Stimulated activated naive CD8-positive, alpha-beta T cell treated with anti-CD3 and anti-CD28 coated beads, Interleukin-15, Interleukin-2, amounts not matched to agents 100 U/mL and 50 U/mL, for 24 hours (primary cell): ENCODE measurements at regions not wholly inside any gene's neighbourhood (a gene's known extent, or its start where the extent isn't known, plus 50 kb on each side); places are given as distances from the start of the nearest gene placed in this dataset.
A peak's percentile ranks its signal among the peaks of the same experiment; 100 is the strongest.

Source experiments
- ATAC-seq: fragments of 150-1000 bp; cut with Tn5 transposase; one replicate; pipeline ENCODE4 v1.10.0; 2021
- DNase-seq: peaks from one replicate; pipeline ENCODE4 v3.0.0; 2021

GRCh38 chr2:105150231-105150630 lies 91.3 kb upstream of the GPR45 start:
- no peak for DNase-seq
- no peak for ATAC-seq

DNA sequence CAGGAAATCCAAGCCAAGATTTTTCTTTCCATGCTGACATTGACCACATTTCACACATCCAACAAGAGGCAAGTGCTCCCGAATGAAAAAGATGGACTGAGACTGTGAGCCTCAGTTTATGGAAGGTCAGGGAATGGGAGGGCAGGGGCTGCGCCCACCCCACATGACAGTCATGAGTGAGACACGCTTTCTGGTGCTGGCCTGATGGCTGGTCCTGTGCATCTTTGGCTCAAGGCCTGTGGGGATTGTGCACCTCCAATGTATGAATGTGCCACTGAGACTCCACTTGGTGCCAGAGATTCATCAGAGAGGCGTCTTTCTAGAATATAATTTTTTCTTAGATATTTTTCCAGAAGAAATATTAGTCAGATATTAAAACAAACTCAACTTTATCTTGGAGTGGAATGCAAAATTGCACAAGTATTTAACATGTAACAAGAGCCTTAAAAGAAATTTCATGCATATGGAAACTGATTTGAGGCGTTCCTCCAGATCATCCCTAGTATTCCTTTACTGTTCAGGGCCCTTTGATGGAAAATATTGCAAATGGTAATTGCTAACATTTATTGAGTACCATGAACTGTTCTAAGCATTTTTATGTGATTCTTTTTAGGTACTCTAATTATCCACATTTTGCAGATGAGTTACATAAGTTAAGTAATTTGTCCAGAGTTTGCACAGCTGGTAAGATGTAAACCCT lies 87.3 kb upstream of the GPR45 start:
- DNase-seq, result no peak
- no peak for ATAC-seq

DNA sequence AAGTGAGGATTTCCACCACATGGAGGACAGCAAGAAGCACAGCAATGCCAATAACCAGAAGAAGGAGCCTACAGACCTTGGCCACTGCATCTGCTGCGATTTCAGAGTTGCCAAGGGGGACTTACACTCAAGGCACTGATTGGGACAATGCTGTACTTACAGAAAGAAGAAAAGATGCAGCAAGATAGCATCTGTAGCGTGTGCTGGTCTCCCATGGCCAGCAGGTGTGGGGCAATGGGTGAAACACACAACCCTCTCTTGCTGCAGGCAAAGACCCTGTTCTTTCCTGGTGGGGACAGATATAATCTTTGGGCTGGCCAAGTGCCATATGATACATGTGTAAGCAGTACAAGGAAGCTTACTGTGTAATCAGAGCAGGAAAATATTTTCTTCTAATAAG lies 85.4 kb upstream of the GPR45 start:
- no peak for DNase-seq
- ATAC-seq, result no peak

GRCh38 chr2:105158002-105158401 lies 83.5 kb upstream of the GPR45 start:
- DNase-seq (no peak), ATAC-seq (no peak)

- no peak for DNase-seq
- ATAC-seq, result no peak
These were observed 74.9 kb upstream of the GPR45 start for GRCh38 chr2:105166688-105167087.

DNA sequence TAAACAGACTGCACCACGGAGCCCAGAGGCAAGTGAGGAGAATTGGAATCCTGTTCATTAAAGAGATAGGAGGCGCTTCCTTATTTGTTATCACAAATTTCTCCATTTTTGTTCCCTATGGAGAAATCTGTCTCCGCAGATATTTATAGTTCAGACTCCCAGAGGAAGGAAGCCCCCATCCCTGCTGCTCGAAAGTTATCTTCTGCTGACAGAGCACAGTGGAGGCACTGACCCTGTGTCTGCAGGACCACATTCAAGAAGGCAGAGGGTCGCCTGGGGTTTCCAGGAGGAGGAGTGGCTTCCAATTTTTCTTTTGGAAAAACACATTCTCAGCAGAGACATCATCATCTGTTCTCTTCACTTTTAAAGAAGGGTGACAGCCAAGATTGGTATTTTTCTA lies 73.0 kb upstream of the GPR45 start:
- DNase-seq (no peak), ATAC-seq (no peak)

GRCh38 chr2:105175231-105175630 lies 66.3 kb upstream of the GPR45 start:
- no peak for DNase-seq
- no peak for ATAC-seq

- no peak for ATAC-seq
- no peak for DNase-seq
These were observed 65.1 kb upstream of the GPR45 start for GRCh38 chr2:105176429-105176828.

DNA sequence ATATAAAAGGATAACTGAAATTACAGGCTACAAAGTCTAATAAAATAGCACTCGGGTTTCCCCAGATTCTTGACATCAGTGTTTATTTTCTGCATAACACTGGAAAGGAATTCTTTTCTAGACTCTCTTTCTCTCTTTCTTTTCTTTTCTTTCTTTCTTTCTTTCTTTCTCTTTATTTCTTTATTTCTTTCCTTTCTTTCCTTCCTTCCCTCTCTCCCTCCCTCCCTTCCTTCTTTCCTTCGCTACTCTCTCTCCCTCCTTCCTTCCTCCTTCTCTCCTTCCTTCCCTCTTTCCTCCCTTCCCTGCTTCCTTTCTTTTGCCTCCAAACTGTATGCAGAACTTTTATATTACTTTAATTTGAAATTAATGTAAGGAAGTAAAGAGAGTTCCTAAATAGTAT lies 64.5 kb upstream of the GPR45 start:
- no peak for DNase-seq
- ATAC-seq, result no peak

- no peak for ATAC-seq
- DNase-seq, result no peak
These were observed 63.8 kb upstream of the GPR45 start for GRCh38 chr2:105177536-105178254.

- no peak for ATAC-seq
- no peak for DNase-seq
These were observed 61.8 kb upstream of the GPR45 start for GRCh38 chr2:105179469-105180372.

- no peak for DNase-seq
- peak; percentile 12 for ATAC-seq
These were observed 61.0 kb upstream of the GPR45 start for GRCh38 chr2:105180491-105180972.

- no peak for ATAC-seq
- no peak for DNase-seq
These were observed 60.3 kb upstream of the GPR45 start for GRCh38 chr2:105181282-105181681.

DNA sequence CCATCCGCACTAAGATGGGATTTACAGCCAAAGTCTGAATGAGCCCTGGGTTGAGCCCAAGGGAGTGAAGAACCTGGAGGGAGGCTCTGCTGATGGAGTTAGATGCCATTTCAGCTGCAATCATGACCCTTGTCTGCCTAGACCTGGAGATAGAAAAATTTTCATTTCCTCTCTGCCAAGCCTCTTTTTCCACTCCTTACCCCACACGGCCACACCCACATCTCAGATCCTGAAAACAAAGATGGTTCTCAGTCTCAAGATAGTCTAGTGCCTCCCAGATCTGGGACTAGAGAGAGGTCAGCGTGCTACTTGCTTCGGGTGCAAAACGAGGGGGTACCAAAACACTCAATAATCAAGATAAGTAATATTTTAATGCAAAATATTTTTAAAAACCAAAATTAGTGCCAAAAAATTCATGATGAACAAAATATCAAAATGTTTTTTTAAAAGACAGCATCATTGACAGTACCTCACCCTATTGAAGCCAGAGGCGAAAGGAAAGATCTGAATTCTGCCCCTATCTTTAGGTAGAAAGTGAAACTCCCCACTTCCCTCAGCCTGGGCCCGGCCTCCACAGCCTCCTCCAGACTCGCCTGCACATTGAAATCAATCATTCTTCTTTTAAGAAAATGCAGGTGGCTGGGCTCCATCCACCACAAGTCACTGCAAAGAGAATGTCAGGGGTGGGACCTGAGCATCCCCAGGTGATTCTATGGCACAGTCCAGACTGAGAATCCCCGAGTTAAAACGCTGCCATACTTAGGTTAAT lies 57.8 kb upstream of the GPR45 start:
- ATAC-seq, result no peak
- no peak for DNase-seq

DNA sequence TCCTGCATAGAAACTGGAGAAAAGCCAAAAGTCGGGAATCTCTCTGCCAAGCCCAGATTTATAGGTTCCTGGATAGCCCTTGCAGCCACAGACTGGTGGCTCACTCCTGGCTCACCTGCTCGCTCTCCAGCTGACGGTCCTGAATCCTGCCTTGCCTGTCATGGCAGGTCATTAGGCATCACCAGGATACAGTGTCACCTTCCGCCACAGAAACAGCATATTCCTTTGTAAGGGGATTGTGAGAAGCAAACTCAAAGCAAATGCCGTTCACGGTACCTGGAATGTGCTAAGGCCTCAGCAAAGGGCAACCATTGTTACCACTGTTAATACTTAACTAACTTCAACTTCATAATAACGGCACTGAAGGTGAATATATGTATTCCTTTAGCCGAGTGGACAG lies 57.1 kb upstream of the GPR45 start:
- DNase-seq (no peak), ATAC-seq (no peak)

DNA sequence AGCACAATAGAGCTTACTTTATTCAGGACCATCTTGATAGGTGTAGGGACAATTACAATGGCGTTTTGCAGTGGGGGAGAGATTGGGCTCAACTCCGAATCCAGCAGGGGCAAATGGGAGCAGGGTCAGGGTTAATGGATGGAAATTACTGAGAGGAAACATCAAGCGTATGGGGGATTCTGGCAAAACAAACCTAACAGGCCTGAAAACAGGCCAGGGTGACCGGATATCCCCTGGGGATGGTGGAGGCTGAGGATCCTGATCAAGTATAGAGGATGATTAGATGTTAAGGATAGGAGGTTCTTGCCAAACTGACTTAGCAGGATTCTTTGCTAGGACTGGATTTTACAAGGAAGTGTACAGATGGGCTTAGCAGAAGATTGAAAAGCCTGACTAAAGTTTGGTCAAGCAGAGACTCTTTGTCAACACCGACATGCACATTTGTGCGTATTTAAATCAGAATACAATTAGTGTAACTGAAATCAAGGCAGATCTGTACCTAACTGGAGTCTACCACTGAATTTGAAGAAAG lies 54.5 kb upstream of the GPR45 start:
- DNase-seq (no peak), ATAC-seq (no peak)

DNA sequence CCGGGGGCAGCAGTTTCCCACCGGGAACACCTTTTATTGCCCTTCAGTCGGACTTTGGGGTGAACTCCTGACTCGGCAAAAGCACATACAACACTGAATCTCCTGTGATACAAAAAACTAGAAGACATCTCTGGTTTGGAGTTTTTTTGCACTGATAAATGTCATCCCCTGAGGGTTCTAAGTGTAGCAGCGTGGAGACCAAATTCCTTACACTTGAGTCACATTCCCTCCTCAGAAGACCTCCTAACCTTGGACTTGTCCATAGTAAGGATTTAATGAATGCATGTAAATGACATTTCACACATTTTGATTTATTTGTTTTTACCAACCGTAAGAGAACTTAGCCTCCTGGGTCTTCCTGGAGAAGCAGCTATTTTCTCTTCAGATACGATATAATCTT lies 54.0 kb upstream of the GPR45 start:
- DNase-seq (no peak), ATAC-seq (no peak)

- DNase-seq, result no peak
- no peak for ATAC-seq
These were observed 53.2 kb upstream of the GPR45 start for GRCh38 chr2:105188343-105188742.
